Activated naive CD8-positive, alpha-beta T cell treated with anti-CD3 and anti-CD28 coated beads, Interleukin-2, amount 50 U/mL, for 24 hours (primary cell): ENCODE measurements at regions not wholly inside any gene's neighbourhood (a gene's known extent, or its start where the extent isn't known, plus 50 kb on each side); places are given as distances from the start of the nearest gene placed in this dataset.

Experiments used
- ATAC-seq: fragments of 150-1000 bp; cut with Tn5 transposase; one replicate; pipeline ENCODE4 v1.10.0; 2021
- DNase-seq: peaks from one replicate; pipeline ENCODE4 v3.0.0; 2021
- H3K27ac Mint-ChIP-seq: one replicate; pipeline ENCODE4 v1.8.0; 2021; ENCODE audit warnings: mild to moderate bottlenecking, mixed read lengths
- H3K27me3 Mint-ChIP-seq: one replicate; pipeline ENCODE4 v1.8.0; 2021; ENCODE audit warnings: mixed read lengths
- H3K36me3 Mint-ChIP-seq: one replicate; pipeline ENCODE4 v1.8.0; 2021; ENCODE audit warnings: low read depth, mixed read lengths
- H3K4me1 Mint-ChIP-seq: one replicate; pipeline ENCODE4 v1.8.0; 2021; ENCODE audit warnings: mixed read lengths
- H3K4me3 Mint-ChIP-seq: one replicate; pipeline ENCODE4 v1.8.0; 2021; ENCODE audit warnings: mild to moderate bottlenecking, moderate library complexity, mixed read lengths
- H3K9me3 Mint-ChIP-seq: one replicate; pipeline ENCODE4 v1.8.0; 2021; ENCODE audit warnings: mixed read lengths

- H3K27me3 Mint-ChIP-seq: no peaks in the 10 kb centered on the region
- no peak for DNase-seq
- no peak overlapping the region for H3K27ac Mint-ChIP-seq
- H3K4me1 Mint-ChIP-seq: peaks cover 2% of the 10 kb centered on the region
- H3K4me3 Mint-ChIP-seq: no peak overlapping the region
- no peaks in the 10 kb centered on the region for H3K9me3 Mint-ChIP-seq
- H3K36me3 Mint-ChIP-seq: no peaks in the 10 kb centered on the region
- ATAC-seq: no peak
Measured at GRCh38 chr17:73754886-73755400, 110.7 kb upstream of the SDK2 start.

DNA sequence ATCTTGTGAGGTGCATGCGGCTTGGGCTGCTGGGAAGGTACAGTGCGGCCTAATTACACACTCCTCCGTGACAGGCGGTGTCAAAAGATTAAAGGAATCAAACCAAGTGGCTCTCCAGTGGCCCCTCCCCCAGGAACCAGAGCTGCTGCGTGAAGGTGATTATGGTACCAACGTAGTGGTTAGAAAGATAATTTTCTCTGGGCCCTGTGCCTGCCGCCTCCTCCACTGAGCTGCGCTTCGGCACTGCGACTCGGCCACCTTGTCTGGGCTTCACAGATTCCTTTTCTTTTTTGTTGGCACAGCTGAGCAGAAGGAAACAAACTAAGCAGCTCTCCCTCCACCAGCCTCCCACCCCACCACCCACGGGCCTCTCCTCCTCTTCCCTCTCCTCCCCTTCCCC lies 113.2 kb upstream of the SDK2 start:
- Mint-ChIP-seq H3K4me3 (no peak overlapping the region), H3K27me3 (no peaks in the 10 kb centered on the region), H3K27ac (no peak overlapping the region), H3K4me1 (peaks cover 2% of the 10 kb centered on the region), H3K36me3 (no peaks in the 10 kb centered on the region), H3K9me3 (no peaks in the 10 kb centered on the region)
- DNase-seq: no peak
- no peak for ATAC-seq

DNA sequence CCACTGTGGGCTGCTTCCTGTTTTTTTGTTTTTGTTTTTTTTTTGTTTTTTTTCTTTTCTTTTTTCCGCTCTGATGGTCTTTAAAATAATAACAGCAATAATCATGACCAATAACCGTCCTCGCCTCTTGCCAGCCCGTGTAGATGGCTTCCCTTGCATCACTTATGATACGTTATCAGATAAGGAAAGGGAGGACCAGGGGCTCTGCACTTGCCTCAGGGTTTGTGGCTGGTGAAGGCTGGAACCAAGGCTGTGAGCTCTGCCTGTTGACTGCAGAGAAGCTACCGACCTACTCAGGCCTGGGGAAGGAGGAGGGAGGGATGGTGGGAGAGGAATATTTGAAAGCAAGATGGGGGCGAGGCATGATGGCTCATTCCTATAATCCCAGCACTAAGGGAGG lies 114.0 kb upstream of the SDK2 start:
- H3K9me3 Mint-ChIP-seq: no peaks in the 10 kb centered on the region
- H3K27ac Mint-ChIP-seq: no peak overlapping the region

GRCh38 chr17:73759324-73759723 lies 115.1 kb upstream of the SDK2 start:
- no peak for DNase-seq
- Mint-ChIP-seq H3K27me3 (no peaks in the 10 kb centered on the region), H3K9me3 (no peaks in the 10 kb centered on the region), H3K4me1 (peaks cover 2% of the 10 kb centered on the region), H3K27ac (no peak overlapping the region), H3K36me3 (no peaks in the 10 kb centered on the region), H3K4me3 (no peak overlapping the region)
- ATAC-seq: no peak

More for the DNA sequence above, 114.0 kb upstream of the SDK2 start:
- peaks cover 2% of the 10 kb centered on the region for H3K4me1 Mint-ChIP-seq
- no peak overlapping the region for H3K4me3 Mint-ChIP-seq
- DNase-seq (no peak), ATAC-seq (no peak)
- no peaks in the 10 kb centered on the region for H3K27me3 Mint-ChIP-seq
- no peaks in the 10 kb centered on the region for H3K36me3 Mint-ChIP-seq

DNA sequence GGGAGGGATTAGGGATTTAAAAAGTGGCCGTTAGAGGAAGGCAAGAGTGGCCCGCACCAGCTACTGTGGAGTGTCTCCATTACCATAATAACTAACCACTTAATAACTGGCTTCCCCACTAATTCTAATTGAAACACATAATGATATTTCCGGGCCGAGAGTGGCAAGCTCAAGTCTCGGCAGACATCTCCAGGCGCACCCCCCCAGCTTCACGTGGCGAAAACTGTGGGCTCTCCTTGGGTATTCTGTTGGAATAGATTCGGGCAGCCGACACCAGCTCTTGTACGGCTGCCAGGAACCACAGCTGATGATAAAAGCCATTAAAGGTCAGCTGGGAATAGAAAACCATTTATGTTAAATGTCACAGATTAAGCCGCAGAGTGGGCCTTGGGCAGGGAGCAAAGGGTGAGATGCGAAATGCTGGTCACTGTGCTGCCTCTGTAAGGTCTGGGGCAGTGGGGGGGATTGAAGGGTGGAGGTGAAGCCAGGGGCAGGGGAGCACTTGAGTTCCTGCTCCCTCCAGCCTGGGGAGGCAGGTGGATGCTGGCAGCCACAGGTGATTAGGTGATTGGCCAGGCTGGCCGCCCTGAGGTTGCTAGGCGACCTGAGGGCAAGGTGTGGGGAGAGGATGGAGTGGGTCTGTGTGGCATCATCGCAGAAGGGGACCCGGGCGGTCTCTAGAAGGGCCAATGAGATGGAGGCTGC lies 115.6 kb upstream of the SDK2 start:
- Mint-ChIP-seq H3K4me3 (no peak overlapping the region), H3K27ac (no peak overlapping the region), H3K4me1 (peaks cover 2% of the 10 kb centered on the region), H3K9me3 (no peaks in the 10 kb centered on the region), H3K36me3 (no peaks in the 10 kb centered on the region), H3K27me3 (no peaks in the 10 kb centered on the region)
- ATAC-seq (no peak), DNase-seq (no peak)

DNA sequence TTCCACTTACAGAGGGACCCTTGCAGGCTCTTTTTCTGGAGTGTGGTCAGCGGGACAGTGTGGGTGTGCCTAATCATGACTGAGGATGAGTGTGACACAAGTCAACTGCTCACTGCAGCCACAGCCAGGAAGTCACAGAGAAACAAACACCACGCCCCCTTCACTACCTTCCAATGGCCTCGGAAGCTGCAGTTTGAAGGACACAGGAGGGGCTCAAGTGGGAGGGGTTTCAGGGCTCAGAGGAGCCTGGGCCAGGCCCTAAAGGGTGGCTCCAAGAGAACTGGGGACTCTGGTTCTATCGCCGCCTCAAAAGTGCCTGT lies 116.2 kb upstream of the SDK2 start:
- Mint-ChIP-seq H3K36me3 (no peaks in the 10 kb centered on the region), H3K4me1 (peaks cover 2% of the 10 kb centered on the region), H3K4me3 (no peak overlapping the region), H3K27me3 (no peaks in the 10 kb centered on the region), H3K9me3 (no peaks in the 10 kb centered on the region), H3K27ac (no peak overlapping the region)
- DNase-seq (no peak), ATAC-seq (no peak)

DNA sequence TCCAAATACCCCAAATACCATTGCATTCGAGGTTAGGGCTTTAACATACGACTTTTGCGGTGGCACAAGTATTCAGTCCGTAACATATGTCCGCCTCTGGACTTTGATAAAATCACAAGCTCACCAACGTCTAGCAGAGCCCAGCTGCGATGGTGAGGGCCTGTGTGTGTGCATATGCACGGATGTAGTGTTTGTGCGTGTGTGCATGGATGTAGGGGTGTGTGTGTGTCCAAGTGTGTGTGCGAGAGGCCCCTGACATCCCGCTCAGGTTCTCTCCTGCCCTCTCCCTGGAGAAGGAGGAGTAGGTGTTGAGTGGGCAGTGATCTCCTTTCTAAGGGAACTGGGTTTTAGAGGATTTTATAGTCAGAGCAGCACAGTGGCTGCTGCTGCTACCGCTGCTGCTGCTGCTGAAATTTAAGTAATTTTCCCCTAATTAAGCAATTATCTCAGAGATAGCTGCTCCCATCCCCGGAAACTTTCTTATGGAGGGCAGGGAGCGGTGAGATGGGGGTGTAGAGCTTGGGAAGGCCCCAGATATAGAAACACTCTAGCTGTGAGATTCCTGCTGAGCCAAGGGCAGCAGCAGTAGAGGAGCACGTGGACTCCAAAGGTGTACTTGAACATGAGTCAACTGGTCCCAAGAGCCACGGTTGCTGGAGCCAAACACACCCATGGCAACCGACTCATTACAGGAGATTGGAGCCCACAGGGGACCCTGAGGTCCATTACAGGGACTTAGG lies 121.7 kb upstream of the SDK2 start:
- ATAC-seq: no peak
- Mint-ChIP-seq H3K9me3 (no peaks in the 10 kb centered on the region), H3K27me3 (no peaks in the 10 kb centered on the region), H3K27ac (no peak overlapping the region), H3K36me3 (no peaks in the 10 kb centered on the region), H3K4me1 (no peaks in the 10 kb centered on the region), H3K4me3 (no peak overlapping the region)
- no peak for DNase-seq

DNA sequence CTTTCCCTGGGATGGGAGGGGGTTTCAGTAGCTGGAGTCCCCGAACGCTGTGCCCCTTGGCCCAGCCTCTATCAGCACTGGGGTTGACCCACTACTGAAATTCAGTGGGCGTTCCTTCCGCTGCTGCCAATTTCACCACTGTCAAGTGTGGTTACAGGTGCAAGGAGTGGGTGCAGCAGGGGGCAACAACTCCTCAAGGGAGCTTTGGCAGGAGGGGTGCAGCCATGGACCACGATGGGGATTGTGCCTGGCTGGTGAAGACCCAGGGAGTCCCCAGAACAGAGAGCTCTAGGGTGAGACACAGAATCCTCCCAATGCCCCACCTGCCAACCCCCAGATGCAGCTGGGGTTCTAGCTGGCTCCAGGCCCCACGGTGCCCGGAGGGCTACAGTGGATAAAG lies 123.5 kb upstream of the SDK2 start:
- H3K36me3 Mint-ChIP-seq: no peaks in the 10 kb centered on the region
- H3K27ac Mint-ChIP-seq: no peak overlapping the region
- H3K27me3 Mint-ChIP-seq: no peaks in the 10 kb centered on the region
- DNase-seq (no peak), ATAC-seq (no peak)
- no peak overlapping the region for H3K4me3 Mint-ChIP-seq
- no peaks in the 10 kb centered on the region for H3K4me1 Mint-ChIP-seq
- no peaks in the 10 kb centered on the region for H3K9me3 Mint-ChIP-seq

- no peak overlapping the region for H3K27ac Mint-ChIP-seq
- H3K9me3 Mint-ChIP-seq: no peaks in the 10 kb centered on the region
- ATAC-seq: no peak
Measured at GRCh38 chr17:73768691-73769090, 124.4 kb upstream of the SDK2 start.

DNA sequence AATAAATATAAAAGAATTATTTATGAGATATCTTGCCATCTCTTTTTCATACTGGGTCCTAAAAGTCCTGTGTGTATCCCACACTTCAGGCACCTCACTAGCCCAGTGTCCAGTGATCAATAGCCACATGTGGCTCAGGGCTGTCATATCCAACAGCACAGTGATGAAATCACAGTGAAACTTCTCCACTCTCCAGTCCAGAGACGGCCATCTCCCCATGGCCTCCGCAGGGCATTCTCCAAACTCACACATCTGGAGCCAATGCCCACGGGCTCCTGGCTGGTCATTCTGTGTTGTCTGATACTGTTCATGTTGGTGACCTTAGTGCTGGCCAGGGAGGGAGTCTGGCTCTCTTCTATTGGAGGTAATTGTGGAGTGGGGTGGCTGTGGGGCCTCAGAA lies 125.2 kb upstream of the SDK2 start:
- Mint-ChIP-seq H3K4me1 (no peaks in the 10 kb centered on the region), H3K9me3 (no peaks in the 10 kb centered on the region), H3K27me3 (no peaks in the 10 kb centered on the region), H3K27ac (no peak overlapping the region), H3K36me3 (no peaks in the 10 kb centered on the region), H3K4me3 (no peak overlapping the region)
- ATAC-seq (no peak), DNase-seq (no peak)

More at GRCh38 chr17:73768691-73769090, 124.4 kb upstream of the SDK2 start:
- Mint-ChIP-seq H3K27me3 (no peaks in the 10 kb centered on the region), H3K36me3 (no peaks in the 10 kb centered on the region), H3K4me1 (no peaks in the 10 kb centered on the region), H3K4me3 (no peak overlapping the region)
- no peak for DNase-seq

DNA sequence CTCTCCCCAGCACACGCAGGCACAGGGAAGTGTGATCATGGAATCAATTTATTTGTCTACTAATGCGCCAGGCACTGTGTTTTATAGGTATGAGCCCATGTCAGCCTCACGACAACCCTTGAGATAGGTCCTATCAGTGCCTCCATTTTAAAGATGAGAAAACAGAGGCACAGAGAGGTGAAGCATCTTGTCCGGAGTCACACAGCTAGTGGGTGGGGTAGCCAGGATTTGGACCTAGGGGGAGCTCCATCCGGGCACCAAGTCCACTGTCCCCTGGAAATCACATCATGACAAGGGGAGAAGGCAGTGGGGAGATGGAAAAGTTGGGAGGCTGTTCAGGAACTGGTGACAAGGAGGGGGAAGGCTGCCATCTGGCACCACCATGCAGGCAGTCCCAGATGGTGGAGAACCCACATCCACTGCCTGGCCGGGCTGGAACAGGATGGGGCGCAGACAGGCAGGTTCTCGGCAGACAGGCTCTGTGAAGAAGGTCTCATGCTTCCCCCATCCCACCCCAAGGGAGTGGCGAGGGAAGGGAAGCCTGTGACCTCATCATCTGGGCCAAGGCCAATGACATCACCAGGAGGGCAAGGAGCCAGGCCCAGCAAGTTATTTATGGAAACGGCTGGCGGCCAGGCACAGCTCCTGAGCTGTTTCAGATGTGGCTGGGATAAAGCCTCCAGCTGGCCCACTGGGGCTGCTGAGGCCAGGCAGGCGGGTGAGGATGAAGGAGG lies 126.0 kb upstream of the SDK2 start:
- no peak overlapping the region for H3K27ac Mint-ChIP-seq
- H3K4me1 Mint-ChIP-seq: no peaks in the 10 kb centered on the region
- no peak for ATAC-seq
- no peaks in the 10 kb centered on the region for H3K27me3 Mint-ChIP-seq
- no peaks in the 10 kb centered on the region for H3K9me3 Mint-ChIP-seq
- no peaks in the 10 kb centered on the region for H3K36me3 Mint-ChIP-seq
- no peak overlapping the region for H3K4me3 Mint-ChIP-seq
- DNase-seq: no peak

DNA sequence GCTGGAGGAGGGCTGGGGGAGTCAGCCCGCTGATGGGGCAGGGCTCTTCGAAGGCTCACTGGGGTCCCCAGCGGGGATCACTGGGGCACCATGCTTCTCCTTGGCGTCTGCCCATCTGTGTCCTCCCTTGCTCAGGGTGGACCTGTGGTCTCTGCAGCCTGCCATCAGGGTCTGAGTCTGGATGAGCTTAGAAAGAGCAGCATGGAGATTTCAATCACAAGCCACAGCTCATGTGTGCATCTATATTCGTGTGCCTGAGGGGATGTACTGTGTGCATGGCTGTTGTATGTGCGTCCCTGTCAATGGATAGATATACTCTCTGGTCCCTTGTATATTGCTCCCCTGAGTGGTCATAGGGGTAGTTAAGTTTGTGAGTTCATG lies 126.6 kb upstream of the SDK2 start:
- H3K27ac Mint-ChIP-seq: no peak overlapping the region
- H3K9me3 Mint-ChIP-seq: no peaks in the 10 kb centered on the region
- DNase-seq (no peak), ATAC-seq (no peak)
- no peaks in the 10 kb centered on the region for H3K4me1 Mint-ChIP-seq
- no peaks in the 10 kb centered on the region for H3K27me3 Mint-ChIP-seq
- H3K4me3 Mint-ChIP-seq: no peak overlapping the region
- no peaks in the 10 kb centered on the region for H3K36me3 Mint-ChIP-seq

DNA sequence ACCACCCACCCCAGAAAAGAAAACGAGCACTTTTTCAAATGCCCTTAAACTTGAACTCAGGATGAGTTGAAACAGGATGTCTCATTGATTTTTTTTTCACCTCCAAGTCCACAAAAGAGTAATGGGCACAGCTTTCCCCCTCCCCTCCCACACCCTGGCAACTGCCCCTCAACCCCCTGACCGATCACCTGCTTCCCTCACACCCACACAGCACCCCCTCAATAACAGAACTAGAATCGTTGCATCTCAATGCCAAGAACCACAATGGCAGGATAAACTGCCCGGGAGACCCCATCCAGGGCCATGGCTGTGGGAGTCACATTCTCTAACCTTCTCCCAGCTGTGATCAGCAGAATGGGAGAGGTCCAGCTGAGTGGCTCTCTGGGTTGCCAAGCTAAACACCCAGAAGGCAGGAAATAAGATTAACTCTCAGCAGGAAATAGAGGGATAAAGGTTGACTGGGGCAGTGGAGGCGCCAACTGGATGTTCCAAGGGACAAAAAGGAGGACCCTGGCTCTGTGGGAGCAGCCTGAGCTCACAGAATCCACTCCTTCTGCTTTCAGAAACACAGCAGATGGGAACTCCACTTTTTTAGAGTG lies 128.0 kb upstream of the SDK2 start:
- no peak for ATAC-seq
- Mint-ChIP-seq H3K27me3 (no peaks in the 10 kb centered on the region), H3K9me3 (no peaks in the 10 kb centered on the region)

GRCh38 chr17:73773702-73774101 lies 129.5 kb upstream of the SDK2 start:
- H3K4me1 Mint-ChIP-seq: no peaks in the 10 kb centered on the region
- ATAC-seq: no peak
- DNase-seq: no peak
- H3K27ac Mint-ChIP-seq: no peak overlapping the region
- no peaks in the 10 kb centered on the region for H3K27me3 Mint-ChIP-seq
- H3K9me3 Mint-ChIP-seq: no peaks in the 10 kb centered on the region
- H3K4me3 Mint-ChIP-seq: no peak overlapping the region
- H3K36me3 Mint-ChIP-seq: no peaks in the 10 kb centered on the region

More for the DNA sequence above, 128.0 kb upstream of the SDK2 start:
- Mint-ChIP-seq H3K4me1 (no peaks in the 10 kb centered on the region), H3K4me3 (no peak overlapping the region), H3K36me3 (no peaks in the 10 kb centered on the region), H3K27ac (no peak overlapping the region)
- DNase-seq: no peak

DNA sequence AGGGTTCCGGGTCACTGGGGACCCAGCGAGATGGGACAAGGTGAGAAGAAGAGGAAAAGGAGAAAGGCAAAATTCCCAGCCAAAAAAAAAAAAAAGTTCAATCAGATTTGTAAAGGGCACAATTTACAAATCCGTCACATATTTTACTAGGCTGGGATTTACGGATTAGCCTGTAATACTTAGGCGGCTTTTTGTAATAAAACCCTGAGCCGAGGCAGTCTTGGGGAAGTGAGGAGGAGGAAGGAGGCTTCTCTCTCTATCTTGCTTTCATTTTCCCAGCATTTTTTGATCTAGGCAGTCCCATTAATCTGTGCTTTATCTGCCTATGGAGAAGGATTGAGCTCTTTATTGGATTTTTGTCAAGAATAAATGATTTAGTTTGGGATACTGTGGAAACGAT lies 130.6 kb upstream of the SDK2 start:
- no peaks in the 10 kb centered on the region for H3K27me3 Mint-ChIP-seq
- no peak overlapping the region for H3K4me3 Mint-ChIP-seq
- H3K36me3 Mint-ChIP-seq: no peaks in the 10 kb centered on the region
- H3K9me3 Mint-ChIP-seq: no peaks in the 10 kb centered on the region
- H3K4me1 Mint-ChIP-seq: no peaks in the 10 kb centered on the region
- no peak overlapping the region for H3K27ac Mint-ChIP-seq
- ATAC-seq (no peak), DNase-seq (no peak)
